MM.1S (cell line): ENCODE measurements at regions not wholly inside any gene's neighbourhood (a gene's known extent, or its start where the extent isn't known, plus 50 kb on each side); places are given as distances from the start of the nearest gene placed in this dataset.

ENCODE experiments used
- DNase-seq: peaks from one replicate; pipeline ENCODE4 v3.0.0-alpha.2; 2015
- H2AFZ ChIP-seq: fragments of 300-600 bp; sonication (generic); 2 replicates; pipeline ENCODE4 v1.6.0; 2016; ENCODE audit warnings: antibody characterized with exemption, low read length
- H3F3A ChIP-seq: fragments of 300-600 bp; sonication (generic); 2 replicates; pipeline ENCODE4 v1.6.1; 2016; ENCODE audit warnings: mild to moderate bottlenecking, antibody characterized with exemption, low read length, moderate library complexity, mixed read lengths; ENCODE audit not compliant: insufficient read depth
- H3K27ac ChIP-seq: fragments of 300-600 bp; sonication (generic); 2 replicates; pipeline ENCODE4 v1.5.1; 2016; ENCODE audit warnings: mild to moderate bottlenecking, low read length
- H3K27me3 ChIP-seq: fragments of 300-600 bp; sonication (generic); replicated peaks from 2 replicates; pipeline ENCODE4 v1.6.0; 2016; ENCODE audit warnings: low read length; ENCODE audit not compliant: insufficient read depth
- H3K36me3 ChIP-seq: fragments of 300-600 bp; sonication (generic); replicated peaks from 2 replicates; pipeline ENCODE4 v1.6.1; 2016; ENCODE audit warnings: mild to moderate bottlenecking, low read length, mixed read lengths; ENCODE audit not compliant: insufficient read depth
- H3K4me1 ChIP-seq: fragments of 300-600 bp; sonication (generic); 2 replicates; pipeline ENCODE4 v1.6.1; 2016; ENCODE audit warnings: low read length, mixed read lengths
- H3K4me2 ChIP-seq: fragments of 300-600 bp; sonication (generic); 2 replicates; pipeline ENCODE4 v1.6.0; 2016; ENCODE audit warnings: low read depth, low read length
- H3K4me3 ChIP-seq: fragments of 300-600 bp; sonication (generic); 2 replicates; pipeline ENCODE4 v1.5.1; 2016; ENCODE audit warnings: low read length, mixed read lengths
- H3K79me2 ChIP-seq: fragments of 300-600 bp; sonication (generic); 2 replicates; pipeline ENCODE4 v1.6.1; 2016; ENCODE audit warnings: mixed run types, low read length, mixed read lengths
- H3K9ac ChIP-seq: fragments of 300-600 bp; sonication (generic); 2 replicates; pipeline ENCODE4 v1.6.1; 2016; ENCODE audit warnings: low read length, mixed read lengths
- H3K9me2 ChIP-seq: fragments of 300-600 bp; sonication (generic); replicated peaks from 2 replicates; pipeline ENCODE4 v1.6.1; 2016; ENCODE audit warnings: mild to moderate bottlenecking, low read length, mixed read lengths; ENCODE audit not compliant: insufficient read depth
- H3K9me3 ChIP-seq: fragments of 300-600 bp; sonication (generic); replicated peaks from 2 replicates; pipeline ENCODE4 v1.6.1; 2016; ENCODE audit warnings: mild to moderate bottlenecking, low read length, mixed read lengths; ENCODE audit not compliant: insufficient read depth
- H4K20me1 ChIP-seq: fragments of 300-600 bp; sonication (generic); 2 replicates; pipeline ENCODE4 v1.6.1; 2016; ENCODE audit warnings: mild to moderate bottlenecking, low read length, moderate library complexity, mixed read lengths; ENCODE audit not compliant: insufficient read depth
- EZH2 ChIP-seq: fragments of 300-600 bp; sonication (generic); optimal IDR thresholded peaks from 2 replicates; pipeline ENCODE3; 2017; ENCODE audit warnings: low read depth, mild to moderate bottlenecking, antibody characterized with exemption, low read length, mixed read lengths
- EZH2phosphoT487 ChIP-seq: fragments of 300-600 bp; sonication (generic); IDR thresholded peaks from 2 replicates; pipeline ENCODE4 v1.6.1; 2018; ENCODE audit warnings: antibody characterized with exemption, low read length
- TF ChIP-seq, protein P1 (sequence below): fragments of 300-600 bp; sonication (generic); IDR thresholded peaks from 2 replicates; pipeline ENCODE4 v1.5.1; 2016; ENCODE audit warnings: antibody characterized with exemption, low read length, mixed read lengths

DNA sequence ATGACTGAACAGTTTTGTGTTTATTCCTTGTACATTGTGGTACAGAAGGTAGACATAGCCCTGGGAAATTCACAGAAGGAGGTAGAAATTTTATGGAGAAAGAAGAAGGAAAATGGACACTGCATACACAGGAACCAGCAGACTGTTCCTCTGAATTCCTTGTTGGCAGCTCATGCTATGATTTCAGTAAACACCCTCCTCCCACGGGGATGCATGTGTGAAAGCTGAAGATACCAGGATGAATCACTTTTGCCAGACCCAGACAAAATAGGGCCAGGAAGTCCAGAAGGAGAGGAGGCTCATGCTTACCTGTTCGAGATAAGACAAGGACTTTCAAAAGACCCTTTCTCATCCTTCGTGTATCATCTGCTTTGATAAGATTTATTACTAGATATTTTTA lies 110.3 kb upstream of the GGTLC1 start:
- Histone ChIP-seq H3K27ac (no peak overlapping the region), H3K27me3 (no peaks in the 10 kb centered on the region), H3K79me2 (no peaks in the 10 kb centered on the region), H3K4me3 (no peak overlapping the region), H3K9me2 (no peaks in the 10 kb centered on the region), H2AFZ (no peak overlapping the region), H3K4me1 (peaks cover 13% of the 10 kb centered on the region), H3K4me2 (no peak overlapping the region), H3K9ac (no peak overlapping the region), H3F3A (no peaks in the 10 kb centered on the region), H4K20me1 (no peaks in the 10 kb centered on the region), H3K36me3 (no peaks in the 10 kb centered on the region), H3K9me3 (no peaks in the 10 kb centered on the region)
- TF ChIP-seq EZH2phosphoT487 (no peak), EZH2 (no peak)
- TF ChIP-seq, protein P1, sequence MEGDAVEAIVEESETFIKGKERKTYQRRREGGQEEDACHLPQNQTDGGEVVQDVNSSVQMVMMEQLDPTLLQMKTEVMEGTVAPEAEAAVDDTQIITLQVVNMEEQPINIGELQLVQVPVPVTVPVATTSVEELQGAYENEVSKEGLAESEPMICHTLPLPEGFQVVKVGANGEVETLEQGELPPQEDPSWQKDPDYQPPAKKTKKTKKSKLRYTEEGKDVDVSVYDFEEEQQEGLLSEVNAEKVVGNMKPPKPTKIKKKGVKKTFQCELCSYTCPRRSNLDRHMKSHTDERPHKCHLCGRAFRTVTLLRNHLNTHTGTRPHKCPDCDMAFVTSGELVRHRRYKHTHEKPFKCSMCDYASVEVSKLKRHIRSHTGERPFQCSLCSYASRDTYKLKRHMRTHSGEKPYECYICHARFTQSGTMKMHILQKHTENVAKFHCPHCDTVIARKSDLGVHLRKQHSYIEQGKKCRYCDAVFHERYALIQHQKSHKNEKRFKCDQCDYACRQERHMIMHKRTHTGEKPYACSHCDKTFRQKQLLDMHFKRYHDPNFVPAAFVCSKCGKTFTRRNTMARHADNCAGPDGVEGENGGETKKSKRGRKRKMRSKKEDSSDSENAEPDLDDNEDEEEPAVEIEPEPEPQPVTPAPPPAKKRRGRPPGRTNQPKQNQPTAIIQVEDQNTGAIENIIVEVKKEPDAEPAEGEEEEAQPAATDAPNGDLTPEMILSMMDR, result no peak
- DNase-seq, result no peak

DNA sequence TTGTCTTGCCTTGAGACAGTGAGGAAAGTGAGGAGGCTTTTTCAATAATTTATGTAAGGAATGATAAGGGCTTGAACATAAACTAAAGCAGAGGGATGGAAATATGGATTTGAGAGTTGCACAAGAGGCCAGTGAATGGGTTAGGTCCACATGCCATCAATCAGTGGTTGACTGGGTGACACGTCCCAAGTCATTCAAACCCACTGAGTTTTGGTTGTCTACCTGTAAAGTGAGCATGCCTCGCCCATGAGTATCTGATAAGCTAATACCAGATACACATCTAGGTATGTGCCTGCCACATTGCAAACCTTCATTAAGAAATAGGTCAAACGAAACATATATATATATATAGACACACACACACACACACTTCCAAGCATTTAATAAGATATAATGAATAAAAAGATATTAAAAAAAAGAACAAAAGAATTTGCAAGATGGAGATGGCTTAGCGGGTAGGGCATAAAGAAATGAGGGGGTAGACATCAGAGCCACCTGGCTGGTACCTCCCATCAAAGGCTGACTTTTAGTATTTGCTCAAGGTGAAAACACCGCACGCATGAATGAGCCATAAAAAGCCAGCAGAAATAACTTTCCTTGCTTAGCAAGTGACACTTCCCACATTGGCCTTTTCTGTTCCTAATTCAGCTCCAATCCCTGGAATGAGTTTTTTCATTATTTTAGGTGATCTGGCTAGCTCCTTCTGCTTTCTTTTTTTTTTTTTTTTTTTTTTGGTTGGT lies 109.1 kb upstream of the GGTLC1 start:
- Histone ChIP-seq H3K27ac (no peak overlapping the region), H3K9ac (no peak overlapping the region), H3K4me1 (peaks cover 13% of the 10 kb centered on the region), H3K4me2 (no peak overlapping the region), H3K9me2 (no peaks in the 10 kb centered on the region), H3K79me2 (no peaks in the 10 kb centered on the region), H4K20me1 (no peaks in the 10 kb centered on the region), H3K27me3 (no peaks in the 10 kb centered on the region), H3K36me3 (no peaks in the 10 kb centered on the region), H3K4me3 (no peak overlapping the region), H3K9me3 (no peaks in the 10 kb centered on the region), H3F3A (no peaks in the 10 kb centered on the region), H2AFZ (no peak overlapping the region)
- no peak for DNase-seq
- TF ChIP-seq, protein P1, result no peak
- TF ChIP-seq EZH2phosphoT487 (no peak), EZH2 (no peak)

DNA sequence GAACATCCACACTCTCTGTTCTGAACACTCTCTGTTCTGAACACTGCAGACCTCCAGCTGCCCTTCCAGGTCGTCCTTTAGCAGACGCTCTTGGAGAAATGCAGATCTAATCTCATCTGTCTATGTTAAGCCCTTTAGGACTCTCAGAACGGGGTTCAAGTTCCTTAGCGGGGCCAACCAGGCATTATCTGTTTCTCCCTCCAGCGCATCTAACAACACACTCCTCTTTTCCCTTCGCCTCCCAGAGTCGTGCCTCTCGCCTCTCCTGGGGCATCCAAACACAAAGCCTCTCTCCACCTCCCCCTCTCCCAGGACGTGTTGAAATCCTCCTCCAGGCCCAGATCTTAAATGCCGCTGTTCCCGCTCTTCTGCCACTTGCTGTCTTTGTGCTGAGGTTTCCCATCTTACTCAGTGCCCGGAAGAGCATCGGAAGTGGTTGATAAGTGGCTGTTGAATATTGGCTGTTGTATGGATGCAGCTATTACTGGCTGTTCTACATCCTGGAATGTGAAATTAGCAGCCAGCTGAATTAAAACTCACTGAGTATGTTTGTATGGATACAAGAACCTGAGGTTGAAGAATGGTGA lies 108.4 kb upstream of the GGTLC1 start:
- Histone ChIP-seq H3K4me3 (no peak overlapping the region), H3F3A (no peaks in the 10 kb centered on the region), H2AFZ (no peak overlapping the region), H3K27ac (no peak overlapping the region), H3K4me1 (peaks cover 13% of the 10 kb centered on the region), H3K9me3 (no peaks in the 10 kb centered on the region), H3K36me3 (no peaks in the 10 kb centered on the region), H3K27me3 (no peaks in the 10 kb centered on the region), H3K4me2 (no peak overlapping the region), H3K9ac (no peak overlapping the region), H3K9me2 (no peaks in the 10 kb centered on the region), H3K79me2 (no peaks in the 10 kb centered on the region), H4K20me1 (no peaks in the 10 kb centered on the region)
- TF ChIP-seq EZH2phosphoT487, result no peak
- TF ChIP-seq, protein P1, result no peak
- TF ChIP-seq EZH2, result no peak
- DNase-seq, result no peak
